A549 (cell line): ENCODE measurements at regions not wholly inside any gene's neighbourhood (a gene's known extent, or its start where the extent isn't known, plus 50 kb on each side); places are given as distances from the start of the nearest gene placed in this dataset.

ENCODE experiments used
- ATAC-seq, 2 experiments: fragments of 200-7000 bp in 1 of 2; fragments of >200 bp in 1 of 2; cut with Nextera tagmentation in 1 of 2; cut with Tn5 transposase in 1 of 2; 3 replicates each; pipeline versions ENCODE4 v1.8.0 to v1.9.1; 2018 to 2020; ENCODE audit warnings: mild to moderate bottlenecking in 1 of 2, moderate library complexity in 1 of 2
- CTCF ChIA-PET: fragments of 300-600 bp; sonication (Branson Sonifier 250); formaldehyde crosslinking; extraction: SDS; loops from one replicate; lab custom pipeline; 2021; ENCODE audit warnings: antibody characterized with exemption, inconsistent platforms; lab: Yijun Ruan, JAX
- POLR2A ChIA-PET: fragments of 350-600 bp; formaldehyde crosslinking; extraction: SDS; loops from one replicate; lab custom pipeline; 2021; ENCODE audit warnings: antibody characterized with exemption, inconsistent platforms; lab: Yijun Ruan, JAX
- DNase-seq, 2 experiments: peaks; one replicate each; pipeline versions ENCODE4 v3.0.0 to v3.0.0-alpha.2; 2011 to 2016; ENCODE audit warnings: low read depth in 1 of 2, low spot score in 1 of 2
- FAIRE-seq: peaks from 2 replicates; lab custom pipeline; 2011; peaks lifted over from hg19 to GRCh38; lab: Jason Lieb, UNC
- H3K27ac ChIP-seq, 2 experiments: fragments of >200 bp; sonication (Bioruptor Twin); formaldehyde crosslinking; 3 replicates each; pipeline ENCODE4 v1.5.1; 2016 to 2017
- H3K4me1 ChIP-seq: fragments of >200 bp; sonication (Bioruptor Twin); formaldehyde crosslinking; 3 replicates; pipeline ENCODE4 v1.6.1; 2016
- H3K4me2 ChIP-seq: fragments of >200 bp; sonication (Bioruptor Twin); formaldehyde crosslinking; 3 replicates; pipeline ENCODE4 v1.6.1; 2016
- H3K4me3 ChIP-seq: fragments of >200 bp; sonication (Bioruptor Twin); formaldehyde crosslinking; 3 replicates; pipeline ENCODE4 v1.5.1; 2016
- H3K9me3 ChIP-seq: fragments of >200 bp; sonication (Bioruptor Twin); formaldehyde crosslinking; 3 replicates; pipeline ENCODE4 v1.6.1; 2016
- ATOH8 ChIP-seq: fragments of 250-450 bp; sonication (Bioruptor Pico); IDR thresholded peaks from 2 replicates; pipeline ENCODE4 v1.5.0; 2020; ENCODE audit warnings: low read depth, mild to moderate bottlenecking, moderate library complexity
- CTCF ChIP-seq: fragments of >200 bp; sonication (Bioruptor Twin); formaldehyde crosslinking; IDR thresholded peaks from 3 replicates; pipeline ENCODE4 v1.5.1; 2016
- E2F6 ChIP-seq: IDR thresholded peaks from 2 replicates; pipeline ENCODE4 v1.6.1; 2012; ENCODE audit warnings: low read depth, borderline replicate concordance
- EHMT2 ChIP-seq: fragments of 200-600 bp; sonication (generic); IDR thresholded peaks from 2 replicates; pipeline ENCODE4 v1.6.1; 2016; ENCODE audit warnings: antibody characterized with exemption, low read depth, mild to moderate bottlenecking, moderate library complexity
- ELK1 ChIP-seq: fragments of 150-350 bp; IDR thresholded peaks from 2 replicates; pipeline ENCODE4 v1.6.1; 2014; ENCODE audit warnings: low read depth, mild to moderate bottlenecking, low read length
- ESRRA ChIP-seq: fragments of 150-350 bp; IDR thresholded peaks from 2 replicates; pipeline ENCODE4 v1.6.1; 2014; ENCODE audit warnings: mild to moderate bottlenecking, low read length, borderline replicate concordance
- FOSL2 ChIP-seq, 2 experiments: fragments of 450-650 bp in 1 of 2; fragments of >200 bp in 1 of 2; sonication (Bioruptor Twin) in 1 of 2; formaldehyde crosslinking; IDR thresholded peaks; 2 replicates each; pipeline versions ENCODE4 v1.5.0 to v1.6.1; 2016 to 2020; ENCODE audit warnings: mild to moderate bottlenecking in 1 of 2, moderate library complexity in 1 of 2
- GATA3 ChIP-seq: IDR thresholded peaks from 2 replicates; pipeline ENCODE4 v1.6.1; 2012; ENCODE audit warnings: borderline replicate concordance
- JUNB ChIP-seq: fragments of >200 bp; sonication (Bioruptor Twin); formaldehyde crosslinking; IDR thresholded peaks from 2 replicates; pipeline ENCODE4 v1.6.1; 2016
- KDM5A ChIP-seq: fragments of 200-600 bp; sonication (generic); IDR thresholded peaks from 2 replicates; pipeline ENCODE4 v1.6.1; 2016; ENCODE audit warnings: antibody characterized with exemption, mild to moderate bottlenecking
- MAX ChIP-seq: IDR thresholded peaks from 2 replicates; pipeline ENCODE4 v1.6.1; 2012
- NPAS2 ChIP-seq: fragments of 250-450 bp; sonication (Bioruptor Pico); IDR thresholded peaks from 2 replicates; pipeline ENCODE4 v1.8.0; 2022; ENCODE audit warnings: mild to moderate bottlenecking, moderate library complexity, borderline replicate concordance
- RAD21 ChIP-seq, 2 experiments: fragments of >200 bp in 1 of 2; sonication (Bioruptor Twin) in 1 of 2; formaldehyde crosslinking in 1 of 2; IDR thresholded peaks in 1 of 2; conservative IDR thresholded peaks in 1 of 2; 2 replicates in 1 of 2; 3 replicates in 1 of 2; pipeline ENCODE4 v1.6.1; 2012 to 2018; ENCODE audit warnings: inconsistent platforms in 1 of 2
- RCOR1 ChIP-seq: fragments of 150-350 bp; IDR thresholded peaks from 2 replicates; pipeline ENCODE4 v1.6.1; 2014; ENCODE audit warnings: antibody characterized with exemption, low read length, low read depth
- SMC3 ChIP-seq: fragments of >200 bp; sonication (Bioruptor Twin); formaldehyde crosslinking; IDR thresholded peaks from 3 replicates; pipeline ENCODE4 v1.6.1; 2018; ENCODE audit warnings: inconsistent platforms
- SREBF2 ChIP-seq: fragments of 450-650 bp; IDR thresholded peaks from 2 replicates; pipeline ENCODE4 v1.6.1; 2014; ENCODE audit warnings: mild to moderate bottlenecking, moderate library complexity
- ZC3H11A ChIP-seq: fragments of 450-650 bp; IDR thresholded peaks from 2 replicates; pipeline ENCODE4 v1.6.1; 2014; ENCODE audit warnings: antibody characterized with exemption, mild to moderate bottlenecking
- WGBS: methylation state at CpG from one replicate; pipeline ENCODE4 v1.1.6; 2017; ENCODE audit errors: missing lambda C conversion rate; 5-methylcytosine and 5-hydroxymethylcytosine counted together
- TF ChIP-seq, protein P1 (sequence below): fragments of >200 bp; sonication (Bioruptor Twin); formaldehyde crosslinking; IDR thresholded peaks from 3 replicates; pipeline ENCODE4 v1.6.1; 2016
- TF ChIP-seq, protein P2 (sequence below): fragments of 250-450 bp; sonication (Bioruptor Pico); IDR thresholded peaks from 2 replicates; pipeline ENCODE4 v1.5.0; 2021; ENCODE audit warnings: mild to moderate bottlenecking, moderate library complexity, borderline replicate concordance

DNA sequence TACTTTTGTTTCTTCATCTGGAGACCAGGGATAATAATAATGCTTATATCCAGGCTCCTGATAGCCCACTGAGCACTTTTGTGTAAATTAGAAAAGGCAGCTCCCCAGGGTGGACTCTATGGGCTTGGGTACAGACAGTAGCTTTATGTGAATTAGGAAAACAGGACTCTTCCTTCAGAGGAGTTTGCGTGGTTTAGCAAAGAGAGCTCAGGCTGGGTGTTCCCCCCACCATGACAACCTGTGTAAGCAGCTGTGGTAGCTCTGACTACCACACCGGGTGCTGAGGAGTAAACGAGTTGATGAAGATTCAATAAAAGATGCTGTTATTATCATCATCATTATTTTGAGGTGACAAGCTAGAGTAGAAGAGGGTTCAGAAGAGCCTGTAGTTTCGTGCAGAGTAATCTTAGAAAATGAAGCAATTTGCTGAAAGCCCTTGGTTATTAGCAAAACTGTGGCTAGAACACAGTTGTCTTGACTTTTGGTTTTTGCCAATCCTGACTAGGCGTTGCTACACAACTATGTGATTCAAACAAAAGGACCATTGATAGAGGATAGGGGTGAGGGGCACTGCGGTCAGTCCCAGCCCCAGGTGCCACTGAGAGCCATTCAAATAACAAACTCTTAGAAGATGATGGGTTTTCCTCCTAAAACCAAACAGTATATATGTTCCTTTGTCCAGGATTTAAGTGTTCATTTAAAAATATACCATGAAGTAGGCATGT is 60.6 kb upstream of the LIMCH1 start:
- no peak overlapping the region for H3K4me3 ChIP-seq
- H3K4me2 ChIP-seq, result no peak overlapping the region
- H3K4me1 ChIP-seq, result peaks cover 73% of the 10 kb centered on the region
- FAIRE-seq (no peak), DNase-seq (no peak), ATAC-seq (no peak)
- 78% methylated on average over 6 of the region's 6 CpGs for WGBS
- no peaks in the 10 kb centered on the region for H3K9me3 ChIP-seq
- TF ChIP-seq SMC3, result no peak
- no peak for TF ChIP-seq CTCF
- TF ChIP-seq JUNB, result no peak
- no peak for TF ChIP-seq RCOR1
- TF ChIP-seq KDM5A, result no peak
- no peak for TF ChIP-seq E2F6
- no peak for TF ChIP-seq RAD21 (conservative IDR thresholded peaks at IDR 0.05 in 1 of 2, IDR thresholded peaks at IDR 0.05 in 1 of 2)
- no peak for TF ChIP-seq EHMT2
- no peak for TF ChIP-seq GATA3
- no peak for TF ChIP-seq MAX
- TF ChIP-seq ZC3H11A, result no peak
- TF ChIP-seq, protein P1, sequence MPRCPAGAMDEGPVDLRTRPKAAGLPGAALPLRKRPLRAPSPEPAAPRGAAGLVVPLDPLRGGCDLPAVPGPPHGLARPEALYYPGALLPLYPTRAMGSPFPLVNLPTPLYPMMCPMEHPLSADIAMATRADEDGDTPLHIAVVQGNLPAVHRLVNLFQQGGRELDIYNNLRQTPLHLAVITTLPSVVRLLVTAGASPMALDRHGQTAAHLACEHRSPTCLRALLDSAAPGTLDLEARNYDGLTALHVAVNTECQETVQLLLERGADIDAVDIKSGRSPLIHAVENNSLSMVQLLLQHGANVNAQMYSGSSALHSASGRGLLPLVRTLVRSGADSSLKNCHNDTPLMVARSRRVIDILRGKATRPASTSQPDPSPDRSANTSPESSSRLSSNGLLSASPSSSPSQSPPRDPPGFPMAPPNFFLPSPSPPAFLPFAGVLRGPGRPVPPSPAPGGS, result no peak
- TF ChIP-seq ELK1, result no peak
- TF ChIP-seq, all 56 proteins: peak for 0
- ChIA-PET CTCF (no interaction called here), POLR2A (no interaction called here)
- H3K27ac ChIP-seq, result peak overlapping the region; percentile 70 to 83; a peak in 4 of 6 replicates

DNA sequence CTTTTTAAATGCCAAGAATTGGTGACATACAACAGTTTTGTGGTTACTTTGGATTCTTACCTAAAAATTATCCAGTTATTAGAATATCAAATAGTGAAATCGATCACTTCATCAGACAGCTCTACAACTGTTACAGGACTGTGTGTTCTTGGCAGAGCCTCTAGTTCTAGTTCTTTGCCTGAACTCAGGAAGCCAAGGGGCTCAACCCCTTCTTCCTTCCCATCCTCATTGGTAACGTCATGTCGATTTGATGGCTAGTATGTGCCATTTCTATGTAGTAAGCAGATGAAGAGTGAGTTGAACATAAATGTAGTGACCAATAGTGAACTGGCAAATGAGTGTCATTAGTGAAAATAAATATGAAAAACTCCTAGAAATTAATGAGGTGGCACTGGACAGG is 59.4 kb upstream of the LIMCH1 start:
- ATAC-seq (no peak), DNase-seq (no peak), FAIRE-seq (no peak)
- peaks cover 70% of the 10 kb centered on the region for H3K4me1 ChIP-seq
- CTCF ChIA-PET, result no interaction called here
- peak overlapping the region; percentile 19 to 70; a peak in 2 of 6 replicates for H3K27ac ChIP-seq
- H3K4me3 ChIP-seq, result no peak overlapping the region
- no peaks in the 10 kb centered on the region for H3K9me3 ChIP-seq
- POLR2A ChIA-PET, result no interaction called here
- WGBS, result 63% methylated on average over 3 of the region's 3 CpGs
- TF ChIP-seq ATOH8 (CRISPR knock-in tag), result no peak
- TF ChIP-seq, protein P2, sequence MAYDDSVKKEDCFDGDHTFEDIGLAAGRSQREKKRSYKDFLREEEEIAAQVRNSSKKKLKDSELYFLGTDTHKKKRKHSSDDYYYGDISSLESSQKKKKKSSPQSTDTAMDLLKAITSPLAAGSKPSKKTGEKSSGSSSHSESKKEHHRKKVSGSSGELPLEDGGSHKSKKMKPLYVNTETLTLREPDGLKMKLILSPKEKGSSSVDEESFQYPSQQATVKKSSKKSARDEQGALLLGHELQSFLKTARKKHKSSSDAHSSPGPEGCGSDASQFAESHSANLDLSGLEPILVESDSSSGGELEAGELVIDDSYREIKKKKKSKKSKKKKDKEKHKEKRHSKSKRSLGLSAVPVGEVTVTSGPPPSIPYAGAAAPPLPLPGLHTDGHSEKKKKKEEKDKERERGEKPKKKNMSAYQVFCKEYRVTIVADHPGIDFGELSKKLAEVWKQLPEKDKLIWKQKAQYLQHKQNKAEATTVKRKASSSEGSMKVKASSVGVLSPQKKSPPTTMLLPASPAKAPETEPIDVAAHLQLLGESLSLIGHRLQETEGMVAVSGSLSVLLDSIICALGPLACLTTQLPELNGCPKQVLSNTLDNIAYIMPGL, result no peak
- no peak for TF ChIP-seq FOSL2 (IDR thresholded peaks at IDR 0.05)
- TF ChIP-seq FOSL2 (CRISPR knock-in tag; IDR thresholded peaks at IDR 0.05), result no peak
- no peak for TF ChIP-seq ESRRA
- no peak for TF ChIP-seq SREBF2
- no peak for TF ChIP-seq NPAS2 (CRISPR knock-in tag)
- H3K4me2 ChIP-seq, result no peak overlapping the region
